Activated CD8-positive, alpha-beta T cell treated with anti-CD3 and anti-CD28 coated beads for 36 hours (primary cell): ENCODE measurements at regions not wholly inside any gene's neighbourhood (a gene's known extent, or its start where the extent isn't known, plus 50 kb on each side); places are given as distances from the start of the nearest gene placed in this dataset.

Experiments used
- ATAC-seq: fragments of 200-7000 bp; cut with Tn5 transposase; one replicate; pipeline ENCODE4 v1.10.0; 2021; ENCODE audit warnings: mild to moderate bottlenecking, moderate library complexity
- CTCF ChIA-PET: fragments of 350-600 bp; sonication (Branson Sonifier 250); formaldehyde crosslinking; loops from one replicate; lab custom pipeline; 2021; ENCODE audit warnings: antibody characterized with exemption; lab: Charles Lee
- POLR2A ChIA-PET: fragments of 350-600 bp; sonication (Branson Sonifier 250); formaldehyde crosslinking; loops from one replicate; lab custom pipeline; 2021; ENCODE audit warnings: antibody characterized with exemption; lab: Charles Lee
- DNase-seq: peaks from one replicate; pipeline ENCODE4 v3.0.0-alpha.2; 2020
- H3K27ac Mint-ChIP-seq: one replicate; pipeline ENCODE4 v1.8.0; 2021; ENCODE audit warnings: mild to moderate bottlenecking, mixed read lengths
- H3K27me3 Mint-ChIP-seq: one replicate; pipeline ENCODE4 v1.8.0; 2021; ENCODE audit warnings: mixed read lengths
- H3K36me3 Mint-ChIP-seq: one replicate; pipeline ENCODE4 v1.8.0; 2021; ENCODE audit warnings: low read depth, mixed read lengths
- H3K4me1 Mint-ChIP-seq: one replicate; pipeline ENCODE4 v1.8.0; 2021; ENCODE audit warnings: low read depth, mixed read lengths
- H3K4me3 Mint-ChIP-seq: one replicate; pipeline ENCODE4 v1.8.0; 2021; ENCODE audit warnings: mild to moderate bottlenecking, moderate library complexity, mixed read lengths
- H3K9me3 Mint-ChIP-seq: one replicate; pipeline ENCODE4 v1.8.0; 2021; ENCODE audit warnings: mixed read lengths
- intact Hi-C: fragments of 100-400 bp; cut with micrococcal nuclease; formaldehyde crosslinking; loops from one replicate; pipeline ENCODE4 v1.10.0; 2022
- TF ChIP-seq, protein P1 (sequence below): fragments of 200-600 bp; IDR thresholded peaks from one replicate; pipeline ENCODE4 v1.8.0; 2022; ENCODE audit warnings: antibody characterized with exemption, mild to moderate bottlenecking

DNA sequence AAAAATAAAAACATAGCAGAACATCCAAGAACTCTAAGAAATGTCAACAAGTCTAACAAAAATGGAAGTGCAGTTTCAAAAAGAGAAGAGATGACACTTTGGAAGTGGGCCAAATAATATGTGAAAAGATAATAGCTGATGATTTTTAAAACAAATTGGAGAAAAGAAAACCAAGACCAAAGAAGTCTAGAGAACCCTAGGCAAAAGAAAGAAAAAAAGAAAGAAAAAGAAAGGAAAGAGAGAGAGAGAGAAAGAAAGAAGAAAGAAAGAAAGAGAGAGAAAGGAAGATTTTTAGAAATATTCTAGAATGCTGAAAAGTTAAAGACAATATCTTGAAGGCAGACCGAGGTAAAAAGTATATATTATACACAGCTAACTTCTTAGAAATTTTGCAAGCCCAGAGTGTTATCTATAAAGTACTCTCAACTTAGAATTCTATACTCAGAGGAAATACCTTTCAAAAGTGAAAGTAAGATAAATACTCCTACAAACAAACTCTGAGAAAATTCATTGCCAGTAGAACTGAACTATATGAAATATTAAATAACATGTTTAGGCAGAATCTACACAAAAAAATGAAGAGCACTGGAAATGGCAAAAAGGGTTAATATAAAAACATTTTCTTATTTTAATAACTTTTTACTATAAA, 138.7 kb upstream of the SMIM30 start:
- intact Hi-C loops = no loop called here
- ATAC-seq (no peak), DNase-seq (no peak)
- no peak overlapping the region for H3K27ac Mint-ChIP-seq
- H3K36me3 Mint-ChIP-seq = no peaks in the 10 kb centered on the region
- TF ChIP-seq, protein P1, sequence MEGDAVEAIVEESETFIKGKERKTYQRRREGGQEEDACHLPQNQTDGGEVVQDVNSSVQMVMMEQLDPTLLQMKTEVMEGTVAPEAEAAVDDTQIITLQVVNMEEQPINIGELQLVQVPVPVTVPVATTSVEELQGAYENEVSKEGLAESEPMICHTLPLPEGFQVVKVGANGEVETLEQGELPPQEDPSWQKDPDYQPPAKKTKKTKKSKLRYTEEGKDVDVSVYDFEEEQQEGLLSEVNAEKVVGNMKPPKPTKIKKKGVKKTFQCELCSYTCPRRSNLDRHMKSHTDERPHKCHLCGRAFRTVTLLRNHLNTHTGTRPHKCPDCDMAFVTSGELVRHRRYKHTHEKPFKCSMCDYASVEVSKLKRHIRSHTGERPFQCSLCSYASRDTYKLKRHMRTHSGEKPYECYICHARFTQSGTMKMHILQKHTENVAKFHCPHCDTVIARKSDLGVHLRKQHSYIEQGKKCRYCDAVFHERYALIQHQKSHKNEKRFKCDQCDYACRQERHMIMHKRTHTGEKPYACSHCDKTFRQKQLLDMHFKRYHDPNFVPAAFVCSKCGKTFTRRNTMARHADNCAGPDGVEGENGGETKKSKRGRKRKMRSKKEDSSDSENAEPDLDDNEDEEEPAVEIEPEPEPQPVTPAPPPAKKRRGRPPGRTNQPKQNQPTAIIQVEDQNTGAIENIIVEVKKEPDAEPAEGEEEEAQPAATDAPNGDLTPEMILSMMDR = no peak
- H3K27me3 Mint-ChIP-seq = no peaks in the 10 kb centered on the region
- H3K9me3 Mint-ChIP-seq = peaks cover 4% of the 10 kb centered on the region
- no peaks in the 10 kb centered on the region for H3K4me1 Mint-ChIP-seq
- ChIA-PET POLR2A (no interaction called here), CTCF (no interaction called here)
- no peak overlapping the region for H3K4me3 Mint-ChIP-seq

DNA sequence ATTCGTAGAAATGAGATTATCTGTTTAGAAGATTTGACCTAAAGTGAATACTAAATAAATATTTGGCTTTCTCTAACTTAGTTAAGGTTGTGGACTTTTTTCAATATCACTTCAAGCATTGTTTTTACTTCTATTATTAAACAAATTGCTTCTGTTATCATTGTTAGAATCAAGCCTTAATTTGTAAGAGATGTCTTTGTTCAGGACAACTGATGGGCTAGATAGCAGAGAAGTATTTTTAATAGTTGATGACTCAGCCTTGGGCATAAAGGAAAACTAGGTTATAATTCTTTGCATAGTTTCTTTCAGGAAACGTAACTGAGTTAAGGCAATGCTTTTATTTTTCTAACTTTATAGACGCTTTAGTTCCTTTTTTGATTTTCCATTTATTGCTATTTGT, 128.8 kb upstream of the SMIM30 start:
- CTCF ChIA-PET = no interaction called here

DNA sequence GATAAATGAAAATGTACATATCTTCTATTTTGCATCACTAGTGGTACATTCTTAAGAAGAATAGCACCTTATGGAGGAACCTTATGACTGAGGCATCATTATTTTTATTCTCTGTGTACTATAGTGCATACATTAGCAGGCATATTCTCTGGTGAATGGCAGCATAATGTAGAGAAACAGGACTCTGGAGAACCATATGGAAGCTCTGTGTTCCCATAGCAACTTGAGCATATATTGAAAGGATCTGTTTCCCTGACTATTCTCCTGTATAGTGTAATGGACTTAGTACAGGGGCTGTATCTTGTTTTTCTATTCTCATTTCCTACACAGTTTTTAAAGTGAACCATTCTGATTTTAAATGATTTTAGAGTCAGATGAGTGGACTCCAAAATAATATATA, 128.4 kb upstream of the SMIM30 start:
- CTCF ChIA-PET = no interaction called here

More for the DNA sequence above, 128.8 kb upstream of the SMIM30 start:
- DNase-seq (no peak), ATAC-seq (no peak)
- Mint-ChIP-seq H3K27me3 (no peaks in the 10 kb centered on the region), H3K36me3 (no peaks in the 10 kb centered on the region), H3K4me3 (no peak overlapping the region), H3K27ac (no peak overlapping the region), H3K4me1 (no peaks in the 10 kb centered on the region), H3K9me3 (peaks cover under 1% of the 10 kb centered on the region)
- POLR2A ChIA-PET = no interaction called here
- TF ChIP-seq, protein P1 = no peak
- intact Hi-C loops = no loop called here

DNA sequence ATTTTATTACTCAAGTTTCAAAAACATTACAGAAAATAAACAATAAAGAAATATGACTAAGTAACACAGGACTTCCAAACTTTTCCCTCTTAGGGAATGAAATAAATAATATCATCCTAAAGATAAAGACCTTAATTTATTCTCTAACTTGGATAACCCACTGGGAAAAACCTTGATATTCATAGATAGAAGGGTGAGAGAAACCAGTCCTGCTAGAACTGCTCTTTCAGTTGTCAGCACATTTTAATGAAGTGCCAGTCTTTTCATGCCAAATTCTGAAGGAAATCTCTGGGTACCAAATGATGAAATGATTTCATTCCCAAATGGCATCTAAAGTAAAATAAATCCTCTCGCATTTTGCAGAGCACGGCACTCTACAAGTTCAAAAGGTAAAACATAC, 114.5 kb upstream of the SMIM30 start:
- ChIA-PET POLR2A (no interaction called here), CTCF (no interaction called here)
- TF ChIP-seq, protein P1 = no peak
- Mint-ChIP-seq H3K4me3 (no peak overlapping the region), H3K36me3 (no peaks in the 10 kb centered on the region), H3K27ac (no peak overlapping the region), H3K9me3 (no peaks in the 10 kb centered on the region), H3K27me3 (no peaks in the 10 kb centered on the region), H3K4me1 (no peaks in the 10 kb centered on the region)
- intact Hi-C loops = no loop called here
- no peak for ATAC-seq
- no peak for DNase-seq

More for the DNA sequence above, 128.4 kb upstream of the SMIM30 start:
- Mint-ChIP-seq H3K4me3 (no peak overlapping the region), H3K27me3 (no peaks in the 10 kb centered on the region), H3K4me1 (no peaks in the 10 kb centered on the region), H3K27ac (no peak overlapping the region), H3K36me3 (no peaks in the 10 kb centered on the region), H3K9me3 (no peaks in the 10 kb centered on the region)
- POLR2A ChIA-PET = no interaction called here
- DNase-seq (no peak), ATAC-seq (no peak)
- TF ChIP-seq, protein P1 = no peak
- intact Hi-C loops = no loop called here

DNA sequence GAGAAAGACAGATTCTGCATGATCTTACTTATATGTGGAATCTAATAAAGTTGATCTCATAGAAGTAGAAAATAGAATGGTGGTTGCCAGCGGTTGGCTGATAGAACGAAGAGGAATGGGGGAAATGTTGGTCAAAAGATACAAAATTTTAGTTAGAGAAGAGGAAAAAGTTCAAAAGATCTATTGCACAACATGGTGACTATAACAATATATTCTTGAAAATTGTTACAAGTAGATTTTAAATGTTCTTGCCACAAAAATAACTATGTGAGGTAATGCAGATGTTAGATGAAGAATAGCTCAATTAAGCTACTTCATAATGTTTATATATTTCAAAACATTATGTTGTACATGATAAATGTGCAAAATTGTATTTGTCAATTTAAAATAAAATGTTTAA, 112.3 kb upstream of the SMIM30 start:
- Mint-ChIP-seq H3K27ac (no peak overlapping the region), H3K4me1 (no peaks in the 10 kb centered on the region), H3K4me3 (no peak overlapping the region), H3K27me3 (no peaks in the 10 kb centered on the region), H3K9me3 (no peaks in the 10 kb centered on the region), H3K36me3 (no peaks in the 10 kb centered on the region)
- no peak for DNase-seq
- ChIA-PET POLR2A (no interaction called here), CTCF (no interaction called here)
- intact Hi-C loops = no loop called here
- TF ChIP-seq, protein P1 = no peak
- ATAC-seq = no peak
